Upper lobe of left lung (tissue), 6 donors: ENCODE measurements at regions not wholly inside any gene's neighbourhood (a gene's known extent, or its start where the extent isn't known, plus 50 kb on each side); places are given as distances from the start of the nearest gene placed in this dataset.

Experiments
- ATAC-seq, 2 donors: fragments of 200-7000 bp; cut with Tn5 transposase; one replicate each; pipeline ENCODE4 v1.9.1; 2022; ENCODE audit warnings: mild to moderate bottlenecking in 2 of 2, moderate library complexity in 2 of 2; ENCODE audit not compliant: low FRiP score in 2 of 2
- DNase-seq, 2 donors: peaks; one replicate each; pipeline ENCODE4 v3.0.0-alpha.2; 2019 to 2020
- H3K27ac ChIP-seq, 4 donors: fragments of 200-600 bp; sonication (generic); one replicate each; pipeline ENCODE4 v1.5.1; 2016 to 2019
- H3K27me3 ChIP-seq, 4 donors: fragments of 200-600 bp; sonication (generic); one replicate each; pipeline ENCODE4 v1.5.1; 2017 to 2019
- H3K36me3 ChIP-seq, 4 donors: fragments of 200-600 bp; sonication (generic); one replicate each; pipeline ENCODE4 v1.5.1; 2016 to 2019
- H3K4me1 ChIP-seq, 4 donors: fragments of 200-600 bp; sonication (generic); one replicate each; pipeline ENCODE4 v1.5.1; 2018 to 2019
- H3K4me3 ChIP-seq, 4 donors: fragments of 200-600 bp; sonication (generic); one replicate each; pipeline ENCODE4 v1.5.1; 2017 to 2019; ENCODE audit warnings: mild to moderate bottlenecking in 2 of 4, moderate library complexity in 1 of 4
- H3K9me3 ChIP-seq, 4 donors: fragments of 200-600 bp; sonication (generic); one replicate each; pipeline ENCODE4 v1.5.1; 2018 to 2019
- CTCF ChIP-seq, 6 experiments: fragments of 450-650 bp in 4 of 6; fragments of 200-600 bp in 2 of 6; sonication (generic) in 2 of 6; IDR thresholded peaks; one replicate each; pipeline ENCODE4 v1.5.1; 2016 to 2019; ENCODE audit warnings: antibody characterized with exemption in 6 of 6
- EP300 ChIP-seq, 4 donors: sonication (generic); formaldehyde crosslinking; IDR thresholded peaks; one replicate each; pipeline ENCODE4 v1.5.1; 2017; ENCODE audit warnings: antibody characterized with exemption in 4 of 4, control low read depth in 2 of 4
- POLR2A ChIP-seq, 4 donors: fragments of 450-650 bp; IDR thresholded peaks; one replicate each; pipeline ENCODE4 v1.5.1; 2016 to 2017; ENCODE audit warnings: antibody characterized with exemption in 4 of 4, mild to moderate bottlenecking in 2 of 4
- POLR2AphosphoS5 ChIP-seq, 2 donors: sonication (generic); formaldehyde crosslinking; IDR thresholded peaks; one replicate each; pipeline ENCODE4 v1.5.1; 2017; ENCODE audit warnings: antibody characterized with exemption in 2 of 2
- WGBS, 2 donors: methylation state at CpG; one replicate each; pipeline ENCODE4 v1.1.5; 2017 to 2018; 5-methylcytosine and 5-hydroxymethylcytosine counted together
- donor health status: DM: no; HTN: no; CAD: no; lungs with moderate emphysema.
- donor health status: DM: no; HTN: yes; CAD: no; lungs with severe emphysema.

- no peaks in the 10 kb centered on the region for H3K9me3 ChIP-seq
- no peaks in the 10 kb centered on the region for H3K36me3 ChIP-seq
- no peaks in the 10 kb centered on the region for H3K27me3 ChIP-seq
- no peaks in the 10 kb centered on the region for H3K4me1 ChIP-seq
- DNase-seq (no peak), ATAC-seq (no peak)
- no peak for TF ChIP-seq EP300 (IDR thresholded peaks at IDR 0.05)
- no peak overlapping the region for H3K4me3 ChIP-seq
- WGBS, 2 donors, result 84 to 85% methylated on average over 4 of the region's 4 CpGs
- no peak overlapping the region for H3K27ac ChIP-seq
Measured at GRCh38 chr3:3334491-3334890, 155.0 kb upstream of the CRBN start.

- H3K27ac ChIP-seq, result no peak overlapping the region
- H3K4me3 ChIP-seq, result no peak overlapping the region
- ATAC-seq (no peak), DNase-seq (no peak)
- H3K9me3 ChIP-seq, result no peaks in the 10 kb centered on the region
- H3K27me3 ChIP-seq, result no peaks in the 10 kb centered on the region
- no peaks in the 10 kb centered on the region for H3K4me1 ChIP-seq
- H3K36me3 ChIP-seq, result no peaks in the 10 kb centered on the region
- no peak for TF ChIP-seq POLR2AphosphoS5 (IDR thresholded peaks at IDR 0.05)
- WGBS, 2 donors, result 83 to 94% methylated on average over 2 of the region's 2 CpGs
Measured at GRCh38 chr3:3333571-3333970, 154.1 kb upstream of the CRBN start.

GRCh38 chr3:3316521-3316920, 137.0 kb upstream of the CRBN start:
- WGBS, 2 donors, result 40 to 43% methylated on average over 3 of the region's 3 CpGs

GRCh38 chr3:3315846-3316245, 136.4 kb upstream of the CRBN start:
- TF ChIP-seq POLR2AphosphoS5 (IDR thresholded peaks at IDR 0.05), result no peak
- no peak for TF ChIP-seq CTCF (IDR thresholded peaks at IDR 0.05)
- TF ChIP-seq EP300 (IDR thresholded peaks at IDR 0.05), result no peak
- TF ChIP-seq POLR2A (IDR thresholded peaks at IDR 0.05), result no peak
- H3K9me3 ChIP-seq, result no peaks in the 10 kb centered on the region
- WGBS, 2 donors, result 84% methylated on average over 7 of the region's 7 CpGs
- H3K4me3 ChIP-seq, result no peak overlapping the region
- H3K27me3 ChIP-seq, result no peaks in the 10 kb centered on the region
- DNase-seq (no peak), ATAC-seq (no peak)
- H3K36me3 ChIP-seq, result no peaks in the 10 kb centered on the region
- no peak overlapping the region for H3K27ac ChIP-seq
- H3K4me1 ChIP-seq, result no peaks in the 10 kb centered on the region

More at GRCh38 chr3:3316521-3316920, 137.0 kb upstream of the CRBN start:
- Histone ChIP-seq H3K27ac (no peak overlapping the region), H3K4me1 (no peaks in the 10 kb centered on the region), H3K27me3 (no peaks in the 10 kb centered on the region), H3K4me3 (no peak overlapping the region), H3K9me3 (no peaks in the 10 kb centered on the region), H3K36me3 (no peaks in the 10 kb centered on the region)
- TF ChIP-seq EP300 (IDR thresholded peaks at IDR 0.05) (no peak), POLR2AphosphoS5 (IDR thresholded peaks at IDR 0.05) (no peak), CTCF (IDR thresholded peaks at IDR 0.05) (no peak), POLR2A (IDR thresholded peaks at IDR 0.05) (no peak)
- ATAC-seq, result no peak
- no peak for DNase-seq

GRCh38 chr3:3309887-3310286, 130.4 kb upstream of the CRBN start:
- no peaks in the 10 kb centered on the region for H3K4me1 ChIP-seq
- TF ChIP-seq EP300 (IDR thresholded peaks at IDR 0.05), result no peak
- no peak for TF ChIP-seq POLR2AphosphoS5 (IDR thresholded peaks at IDR 0.05)
- TF ChIP-seq POLR2A (IDR thresholded peaks at IDR 0.05), result no peak
- TF ChIP-seq CTCF (IDR thresholded peaks at IDR 0.05), result no peak
- no peak for DNase-seq

GRCh38 chr3:3308809-3309208, 129.3 kb upstream of the CRBN start:
- Histone ChIP-seq H3K9me3 (no peaks in the 10 kb centered on the region), H3K27ac (no peak overlapping the region), H3K4me3 (no peak overlapping the region), H3K36me3 (no peaks in the 10 kb centered on the region), H3K4me1 (no peaks in the 10 kb centered on the region), H3K27me3 (no peaks in the 10 kb centered on the region)
- TF ChIP-seq POLR2A (IDR thresholded peaks at IDR 0.05) (no peak), CTCF (IDR thresholded peaks at IDR 0.05) (no peak), POLR2AphosphoS5 (IDR thresholded peaks at IDR 0.05) (no peak), EP300 (IDR thresholded peaks at IDR 0.05) (no peak)
- no peak for ATAC-seq
- no peak for DNase-seq
- 84 to 90% methylated on average over 3 of the region's 3 CpGs for WGBS, 2 donors

More at GRCh38 chr3:3309887-3310286, 130.4 kb upstream of the CRBN start:
- H3K4me3 ChIP-seq, result no peak overlapping the region
- H3K27ac ChIP-seq, result no peak overlapping the region
- 27 to 50% methylated on average over 3 of the region's 3 CpGs for WGBS, 2 donors
- H3K36me3 ChIP-seq, result no peaks in the 10 kb centered on the region
- ATAC-seq, result no peak
- no peaks in the 10 kb centered on the region for H3K27me3 ChIP-seq
- H3K9me3 ChIP-seq, result no peaks in the 10 kb centered on the region
